PC-9 (cell line): ENCODE measurements at regions not wholly inside any gene's neighbourhood (a gene's known extent, or its start where the extent isn't known, plus 50 kb on each side); places are given as distances from the start of the nearest gene placed in this dataset.
"Not testable (repeated sequence)": the region's sequence is repeated elsewhere in the genome, so short reads cannot be mapped to it uniquely, and the experiment has no call there.

Experiments
- EZH2 ChIP-seq: fragments of 200-600 bp; sonication (generic); IDR thresholded peaks from 2 replicates; pipeline ENCODE4 v1.8.0; 2017; ENCODE audit warnings: antibody characterized with exemption, low read depth
- TF ChIP-seq, protein P1 (sequence below): fragments of 200-600 bp; sonication (generic); conservative IDR thresholded peaks from 2 replicates; pipeline ENCODE4 v1.6.1; 2017; ENCODE audit warnings: mixed run types, antibody characterized with exemption, mild to moderate bottlenecking, moderate library complexity

- TF ChIP-seq, protein P1, sequence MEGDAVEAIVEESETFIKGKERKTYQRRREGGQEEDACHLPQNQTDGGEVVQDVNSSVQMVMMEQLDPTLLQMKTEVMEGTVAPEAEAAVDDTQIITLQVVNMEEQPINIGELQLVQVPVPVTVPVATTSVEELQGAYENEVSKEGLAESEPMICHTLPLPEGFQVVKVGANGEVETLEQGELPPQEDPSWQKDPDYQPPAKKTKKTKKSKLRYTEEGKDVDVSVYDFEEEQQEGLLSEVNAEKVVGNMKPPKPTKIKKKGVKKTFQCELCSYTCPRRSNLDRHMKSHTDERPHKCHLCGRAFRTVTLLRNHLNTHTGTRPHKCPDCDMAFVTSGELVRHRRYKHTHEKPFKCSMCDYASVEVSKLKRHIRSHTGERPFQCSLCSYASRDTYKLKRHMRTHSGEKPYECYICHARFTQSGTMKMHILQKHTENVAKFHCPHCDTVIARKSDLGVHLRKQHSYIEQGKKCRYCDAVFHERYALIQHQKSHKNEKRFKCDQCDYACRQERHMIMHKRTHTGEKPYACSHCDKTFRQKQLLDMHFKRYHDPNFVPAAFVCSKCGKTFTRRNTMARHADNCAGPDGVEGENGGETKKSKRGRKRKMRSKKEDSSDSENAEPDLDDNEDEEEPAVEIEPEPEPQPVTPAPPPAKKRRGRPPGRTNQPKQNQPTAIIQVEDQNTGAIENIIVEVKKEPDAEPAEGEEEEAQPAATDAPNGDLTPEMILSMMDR, result not testable (repeated sequence)
- not testable (repeated sequence) for TF ChIP-seq EZH2
Observed at GRCh38 chr16:88161623-88162275, 210.5 kb downstream of the BANP start.
